Thoracic aorta (tissue), 2 donors: ENCODE measurements at regions not wholly inside any gene's neighbourhood (a gene's known extent, or its start where the extent isn't known, plus 50 kb on each side); places are given as distances from the start of the nearest gene placed in this dataset.
"Not testable (repeated sequence)": the region's sequence is repeated elsewhere in the genome, so short reads cannot be mapped to it uniquely, and the experiment has no call there.

Experiments used
- ATAC-seq: fragments of 150-250 bp; one replicate; pipeline ENCODE4 v1.8.0; 2017; ENCODE audit warnings: low read depth; ENCODE audit not compliant: insufficient number of reproducible peaks, low FRiP score
- DNase-seq: peaks from one replicate; pipeline ENCODE4 v3.0.0-alpha.2; 2020; ENCODE audit warnings: low spot score
- H3K27ac ChIP-seq, 2 donors: fragments of 200-600 bp; sonication (generic); 1 replicate in 1 of 2; 2 replicates in 1 of 2; pipeline ENCODE4 v1.5.1; 2016; ENCODE audit warnings: mild to moderate bottlenecking in 2 of 2, moderate library complexity in 2 of 2
- H3K27me3 ChIP-seq: fragments of 200-600 bp; sonication (generic); replicated peaks from 2 replicates; pipeline ENCODE4 v1.6.0; 2016; ENCODE audit warnings: mild to moderate bottlenecking; ENCODE audit not compliant: insufficient read depth
- H3K36me3 ChIP-seq: fragments of 200-600 bp; sonication (generic); one replicate; pipeline ENCODE4 v1.5.1; 2016
- H3K4me1 ChIP-seq, 2 donors: fragments of 200-600 bp; sonication (generic); 1 replicate in 1 of 2; 2 replicates in 1 of 2; pipeline versions ENCODE4 v1.5.1 to v1.6.0; 2016; ENCODE audit warnings: low read depth in 2 of 2, mild to moderate bottlenecking in 1 of 2; ENCODE audit not compliant: control insufficient read depth in 1 of 2
- H3K4me3 ChIP-seq: fragments of 200-600 bp; sonication (generic); 2 replicates; pipeline ENCODE4 v1.5.1; 2016; ENCODE audit warnings: mild to moderate bottlenecking
- H3K9me3 ChIP-seq: fragments of 200-600 bp; sonication (generic); 2 replicates; pipeline ENCODE4 v1.5.1; 2016
- CTCF ChIP-seq: fragments of 200-600 bp; sonication (generic); IDR thresholded peaks from one replicate; pipeline ENCODE4 v1.5.1; 2019; ENCODE audit warnings: antibody characterized with exemption

GRCh38 chr3:191740712-191741111, 279.7 kb downstream of the PYDC2 start:
- no peak overlapping the region for H3K27ac ChIP-seq
- no peak for TF ChIP-seq CTCF
- ATAC-seq (no peak), DNase-seq (no peak)
- H3K27me3 ChIP-seq = no peaks in the 10 kb centered on the region
- H3K36me3 ChIP-seq = no peaks in the 10 kb centered on the region
- no peaks in the 10 kb centered on the region for H3K4me1 ChIP-seq
- no peaks in the 10 kb centered on the region for H3K9me3 ChIP-seq
- H3K4me3 ChIP-seq = no peak overlapping the region

- not testable (repeated sequence) for DNase-seq, H3K9me3 ChIP-seq, H3K27me3 ChIP-seq, H3K36me3 ChIP-seq, H3K27ac ChIP-seq, H3K4me3 ChIP-seq, H3K4me1 ChIP-seq, ATAC-seq
These were observed 280.9 kb downstream of the PYDC2 start for GRCh38 chr3:191741847-191742350.

- ATAC-seq (no peak), DNase-seq (no peak)
- H3K4me1 ChIP-seq = no peaks in the 10 kb centered on the region
- H3K9me3 ChIP-seq = no peaks in the 10 kb centered on the region
- H3K36me3 ChIP-seq = no peaks in the 10 kb centered on the region
- H3K27ac ChIP-seq = no peak overlapping the region
- no peak overlapping the region for H3K4me3 ChIP-seq
- H3K27me3 ChIP-seq = no peaks in the 10 kb centered on the region
- no peak for TF ChIP-seq CTCF
These were observed 282.3 kb downstream of the PYDC2 start for GRCh38 chr3:191743283-191743682.

GRCh38 chr3:191750618-191751017, 289.7 kb downstream of the PYDC2 start:
- TF ChIP-seq CTCF = no peak
- Histone ChIP-seq H3K9me3 (no peaks in the 10 kb centered on the region), H3K4me3 (no peak overlapping the region), H3K27me3 (no peaks in the 10 kb centered on the region), H3K27ac (no peak overlapping the region), H3K4me1 (no peaks in the 10 kb centered on the region), H3K36me3 (no peaks in the 10 kb centered on the region)
- ATAC-seq (no peak), DNase-seq (no peak)

- no peak for ATAC-seq
- Histone ChIP-seq H3K27ac (no peak overlapping the region), H3K4me3 (no peak overlapping the region), H3K9me3 (no peaks in the 10 kb centered on the region), H3K36me3 (no peaks in the 10 kb centered on the region), H3K27me3 (no peaks in the 10 kb centered on the region), H3K4me1 (no peaks in the 10 kb centered on the region)
- DNase-seq = no peak
- TF ChIP-seq CTCF = no peak
These were observed 292.2 kb downstream of the PYDC2 start for GRCh38 chr3:191753196-191753595.

GRCh38 chr3:191761906-191762305, 300.9 kb downstream of the PYDC2 start:
- ATAC-seq (no peak), DNase-seq (no peak)
- Histone ChIP-seq H3K27ac (no peak overlapping the region), H3K9me3 (no peaks in the 10 kb centered on the region), H3K4me3 (no peak overlapping the region), H3K4me1 (peaks cover 0 to 3% of the 10 kb centered on the region in 2 donors), H3K27me3 (no peaks in the 10 kb centered on the region), H3K36me3 (no peaks in the 10 kb centered on the region)
- TF ChIP-seq CTCF = no peak
